ENCODE measurements at regions not wholly inside any gene's neighbourhood (a gene's known extent, or its start where the extent isn't known, plus 50 kb on each side); places are given as distances from the start of the nearest gene placed in this dataset.
"Not testable (repeated sequence)": the region's sequence is repeated elsewhere in the genome, so short reads cannot be mapped to it uniquely, and the experiment has no call there.

DNA sequence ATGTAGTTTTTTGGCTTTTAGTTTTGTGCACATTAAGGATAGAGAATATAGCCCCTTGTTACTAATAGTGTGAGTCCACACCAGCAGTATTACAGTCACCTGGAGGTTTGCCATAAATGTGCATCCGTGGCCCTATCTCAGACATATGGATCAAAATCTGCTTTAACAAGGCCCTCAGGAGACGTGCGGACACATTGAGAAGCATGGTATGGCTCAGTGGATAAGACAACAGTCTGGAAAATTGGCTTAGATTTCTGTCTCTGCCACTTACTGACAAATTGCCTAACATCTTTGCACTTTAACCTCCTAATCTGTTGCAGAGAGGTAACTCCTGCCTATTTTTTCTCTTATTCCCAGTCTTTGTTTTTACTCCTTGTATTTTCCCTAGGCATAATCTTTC lies 307.2 kb upstream of the DLGAP1 start:
- TF ChIP-seq EZH2phosphoT487 (IDR thresholded peaks at IDR 0.05; ENCODE audit: low read length), result no peak
- no peak for TF ChIP-seq EZH2 (optimal IDR thresholded peaks at IDR 0.05; ENCODE audit: low read depth, low read length)
- no peak for TF ChIP-seq CTCF (IDR thresholded peaks at IDR 0.05; ENCODE audit: low read length)

GRCh38 chr18:4758980-4759379 lies 303.9 kb upstream of the DLGAP1 start:
- Histone ChIP-seq H4K20me1 (ENCODE audit: insufficient read depth, low read length) (no peaks in the 10 kb centered on the region), H3K27me3 (replicated peaks; ENCODE audit: insufficient read depth, low read length) (no peaks in the 10 kb centered on the region), H3K27ac (ENCODE audit: low read length) (no peak overlapping the region), H3K4me2 (ENCODE audit: low read depth, low read length) (no peak overlapping the region), H3K9me2 (replicated peaks; ENCODE audit: insufficient read depth, low read length) (no peaks in the 10 kb centered on the region; the same call in 1 of the 2 replicates), H3K9ac (ENCODE audit: low read length) (no peak overlapping the region), H3F3A (ENCODE audit: insufficient read depth, low read length) (no peaks in the 10 kb centered on the region), H3K36me3 (replicated peaks; ENCODE audit: insufficient read depth, low read length) (no peaks in the 10 kb centered on the region), H2AFZ (ENCODE audit: low read length) (no peak overlapping the region), H3K4me1 (ENCODE audit: low read length) (no peaks in the 10 kb centered on the region), H3K4me3 (ENCODE audit: low read length) (no peak overlapping the region), H3K79me2 (ENCODE audit: low read length) (no peaks in the 10 kb centered on the region), H3K9me3 (replicated peaks; ENCODE audit: insufficient read depth, low read length) (no peaks in the 10 kb centered on the region)
- DNase-seq, result no peak
- TF ChIP-seq EZH2 (optimal IDR thresholded peaks at IDR 0.05; ENCODE audit: low read depth, low read length) (no peak), CTCF (IDR thresholded peaks at IDR 0.05; ENCODE audit: low read length) (no peak), EZH2phosphoT487 (IDR thresholded peaks at IDR 0.05; ENCODE audit: low read length) (no peak)

More for the DNA sequence above, 307.2 kb upstream of the DLGAP1 start:
- Histone ChIP-seq H3K27me3 (replicated peaks; ENCODE audit: insufficient read depth, low read length) (no peaks in the 10 kb centered on the region), H3K36me3 (replicated peaks; ENCODE audit: insufficient read depth, low read length) (no peaks in the 10 kb centered on the region), H3K9me3 (replicated peaks; ENCODE audit: insufficient read depth, low read length) (no peaks in the 10 kb centered on the region), H3K4me2 (ENCODE audit: low read depth, low read length) (no peak overlapping the region), H3K9me2 (replicated peaks; ENCODE audit: insufficient read depth, low read length) (no peaks in the 10 kb centered on the region), H3K4me3 (ENCODE audit: low read length) (no peak overlapping the region), H3K4me1 (ENCODE audit: low read length) (no peaks in the 10 kb centered on the region), H4K20me1 (ENCODE audit: insufficient read depth, low read length) (no peaks in the 10 kb centered on the region), H2AFZ (ENCODE audit: low read length) (no peak overlapping the region), H3K79me2 (ENCODE audit: low read length) (no peaks in the 10 kb centered on the region), H3K27ac (ENCODE audit: low read length) (no peak overlapping the region), H3F3A (ENCODE audit: insufficient read depth, low read length) (no peaks in the 10 kb centered on the region), H3K9ac (ENCODE audit: low read length) (no peak overlapping the region)
- no peak for DNase-seq

- Histone ChIP-seq H4K20me1 (ENCODE audit: insufficient read depth, low read length) (no peaks in the 10 kb centered on the region), H3K27ac (ENCODE audit: low read length) (no peak overlapping the region), H3K9me3 (replicated peaks; ENCODE audit: insufficient read depth, low read length) (no peaks in the 10 kb centered on the region), H3F3A (ENCODE audit: insufficient read depth, low read length) (no peaks in the 10 kb centered on the region), H3K9me2 (replicated peaks; ENCODE audit: insufficient read depth, low read length) (no peaks in the 10 kb centered on the region; the same call in 1 of the 2 replicates), H3K79me2 (ENCODE audit: low read length) (no peaks in the 10 kb centered on the region), H3K4me1 (ENCODE audit: low read length) (no peaks in the 10 kb centered on the region), H3K27me3 (replicated peaks; ENCODE audit: insufficient read depth, low read length) (no peaks in the 10 kb centered on the region), H3K36me3 (replicated peaks; ENCODE audit: insufficient read depth, low read length) (no peaks in the 10 kb centered on the region), H2AFZ (ENCODE audit: low read length) (no peak overlapping the region), H3K4me3 (ENCODE audit: low read length) (no peak overlapping the region), H3K9ac (ENCODE audit: low read length) (no peak overlapping the region), H3K4me2 (ENCODE audit: low read depth, low read length) (no peak overlapping the region)
- no peak for TF ChIP-seq EZH2phosphoT487 (IDR thresholded peaks at IDR 0.05; ENCODE audit: low read length)
- no peak for DNase-seq
Observed at GRCh38 chr18:4755848-4756247, 300.7 kb upstream of the DLGAP1 start.

DNA sequence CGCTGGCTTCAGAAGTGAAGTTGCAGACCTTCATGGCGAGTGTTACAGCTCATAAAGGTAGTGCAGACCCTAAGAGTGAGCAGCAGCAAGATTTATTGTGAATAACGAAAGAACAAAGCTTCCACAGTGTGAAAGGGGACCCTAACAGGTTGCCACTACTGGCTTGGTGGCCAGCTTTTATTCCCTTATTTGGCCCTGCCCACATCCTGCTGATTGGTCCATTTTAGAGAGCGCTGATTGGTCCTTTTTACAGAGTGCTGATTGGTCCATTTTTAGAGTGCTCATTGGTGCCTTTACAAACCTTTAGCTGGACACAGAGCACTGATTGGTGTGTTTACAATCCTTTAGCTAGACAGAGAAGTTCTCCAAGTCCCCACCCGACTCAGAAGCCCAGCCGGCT lies 298.0 kb upstream of the DLGAP1 start:
- not testable (repeated sequence) for H4K20me1 ChIP-seq (ENCODE audit: insufficient read depth, low read length); H3K27me3 ChIP-seq (replicated peaks; ENCODE audit: insufficient read depth, low read length); H3K4me1 ChIP-seq (ENCODE audit: low read length); H3K9me2 ChIP-seq (replicated peaks; ENCODE audit: insufficient read depth, low read length); H3F3A ChIP-seq (ENCODE audit: insufficient read depth, low read length); H3K4me2 ChIP-seq (ENCODE audit: low read depth, low read length); H3K4me3 ChIP-seq (ENCODE audit: low read length); DNase-seq; H3K79me2 ChIP-seq (ENCODE audit: low read length); H2AFZ ChIP-seq (ENCODE audit: low read length); H3K9ac ChIP-seq (ENCODE audit: low read length); H3K9me3 ChIP-seq (replicated peaks; ENCODE audit: insufficient read depth, low read length); H3K27ac ChIP-seq (ENCODE audit: low read length); H3K36me3 ChIP-seq (replicated peaks; ENCODE audit: insufficient read depth, low read length)
